ENCODE measurements at regions not wholly inside any gene's neighbourhood (a gene's known extent, or its start where the extent isn't known, plus 50 kb on each side); places are given as distances from the start of the nearest gene placed in this dataset.
"Not testable (repeated sequence)": the region's sequence is repeated elsewhere in the genome, so short reads cannot be mapped to it uniquely, and the experiment has no call there.

GRCh38 chr10:2906974-2907373, 160.4 kb upstream of the PFKP start:
- in situ Hi-C loops (cut with MboI; ENCODE audit: low pct_unique_long_range_greater_than_20kb, low sequenced_read_pairs, unreplicated experiment): no loop called here
- no peak for TF ChIP-seq CTCF (IDR thresholded peaks at IDR 0.05; ENCODE audit: extremely low read depth, insufficient read depth, missing control alignments)
- DNase-seq (ENCODE audit: low spot score): no peak

- in situ Hi-C loops (cut with MboI; ENCODE audit: low pct_unique_long_range_greater_than_20kb, low sequenced_read_pairs, unreplicated experiment): no loop called here
- DNase-seq (ENCODE audit: low spot score): no peak
Observed at GRCh38 chr10:2905851-2906250, 161.5 kb upstream of the PFKP start.

DNA sequence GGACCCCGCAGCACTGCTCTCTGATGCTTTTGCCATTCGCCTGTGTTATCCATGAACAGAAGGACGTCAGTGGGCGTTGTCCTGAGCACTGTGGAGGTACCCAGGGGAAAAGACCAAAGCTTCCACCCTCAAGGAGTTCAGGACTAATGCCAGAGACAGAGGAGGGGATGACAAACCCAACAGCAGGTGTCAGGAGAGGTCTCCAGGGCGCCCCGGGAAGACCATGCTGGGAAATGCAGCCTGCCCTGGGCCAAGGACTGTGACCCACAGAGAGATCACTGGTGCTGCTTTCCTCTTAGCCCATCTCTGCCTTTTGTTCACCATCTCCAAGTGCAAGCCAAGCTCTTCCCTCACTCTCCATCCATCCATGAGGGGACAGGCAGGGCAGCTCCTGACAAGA, 166.8 kb upstream of the PFKP start:
- no peak for DNase-seq (ENCODE audit: low spot score)
- TF ChIP-seq CTCF (IDR thresholded peaks at IDR 0.05; ENCODE audit: extremely low read depth, insufficient read depth, missing control alignments): no peak
- in situ Hi-C loops (cut with MboI; ENCODE audit: low pct_unique_long_range_greater_than_20kb, low sequenced_read_pairs, unreplicated experiment): no loop called here

More at GRCh38 chr10:2905851-2906250, 161.5 kb upstream of the PFKP start:
- no peak for TF ChIP-seq CTCF (IDR thresholded peaks at IDR 0.05; ENCODE audit: extremely low read depth, insufficient read depth, missing control alignments)

DNA sequence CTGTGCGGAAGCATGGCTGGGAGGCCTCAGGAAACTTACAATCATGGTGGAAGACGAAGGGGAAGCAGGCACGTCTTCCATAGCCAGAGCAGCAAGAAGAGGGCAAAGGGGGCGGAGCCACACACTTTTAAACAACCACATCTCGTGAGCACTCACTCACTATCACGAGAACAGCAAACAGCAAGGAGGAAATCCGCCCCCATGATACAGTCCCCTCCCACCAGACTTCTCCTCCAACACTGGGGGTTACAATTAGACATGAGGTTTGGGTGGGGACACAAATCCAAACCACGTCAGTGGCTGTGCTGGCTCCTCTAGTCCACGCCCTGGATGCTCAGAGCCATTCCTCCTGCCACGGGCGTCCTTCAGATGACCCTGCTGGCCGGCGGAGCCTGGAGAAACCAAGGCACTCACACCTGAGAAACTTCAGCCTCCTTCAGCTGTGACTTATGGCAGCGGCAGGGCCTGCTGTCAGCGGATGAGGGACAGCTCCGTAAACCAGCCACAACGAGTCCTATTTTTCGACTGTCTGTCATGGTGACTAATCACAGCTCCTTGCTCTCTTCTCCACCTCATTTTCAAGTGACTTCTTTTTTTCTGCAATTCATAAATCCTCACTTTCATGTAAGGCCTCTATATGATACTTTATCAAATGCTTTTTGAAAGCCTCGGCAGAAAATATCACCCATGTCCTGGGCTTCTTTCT, 167.9 kb upstream of the PFKP start:
- in situ Hi-C loops (cut with MboI; ENCODE audit: low pct_unique_long_range_greater_than_20kb, low sequenced_read_pairs, unreplicated experiment): no loop called here
- DNase-seq (ENCODE audit: low spot score): no peak
- TF ChIP-seq CTCF (IDR thresholded peaks at IDR 0.05; ENCODE audit: extremely low read depth, insufficient read depth, missing control alignments): no peak

GRCh38 chr10:2898509-2898860, 168.9 kb upstream of the PFKP start:
- no peak for DNase-seq (ENCODE audit: low spot score)
- in situ Hi-C loops (cut with MboI; ENCODE audit: low pct_unique_long_range_greater_than_20kb, low sequenced_read_pairs, unreplicated experiment): no loop called here
- TF ChIP-seq CTCF (IDR thresholded peaks at IDR 0.05; ENCODE audit: extremely low read depth, insufficient read depth, missing control alignments): no peak

- in situ Hi-C loops (cut with MboI; ENCODE audit: low pct_unique_long_range_greater_than_20kb, low sequenced_read_pairs, unreplicated experiment): no loop called here
- DNase-seq (ENCODE audit: low spot score): no peak
- TF ChIP-seq CTCF (IDR thresholded peaks at IDR 0.05; ENCODE audit: extremely low read depth, insufficient read depth, missing control alignments): no peak
Observed at GRCh38 chr10:2897619-2898508, 169.5 kb upstream of the PFKP start.

DNA sequence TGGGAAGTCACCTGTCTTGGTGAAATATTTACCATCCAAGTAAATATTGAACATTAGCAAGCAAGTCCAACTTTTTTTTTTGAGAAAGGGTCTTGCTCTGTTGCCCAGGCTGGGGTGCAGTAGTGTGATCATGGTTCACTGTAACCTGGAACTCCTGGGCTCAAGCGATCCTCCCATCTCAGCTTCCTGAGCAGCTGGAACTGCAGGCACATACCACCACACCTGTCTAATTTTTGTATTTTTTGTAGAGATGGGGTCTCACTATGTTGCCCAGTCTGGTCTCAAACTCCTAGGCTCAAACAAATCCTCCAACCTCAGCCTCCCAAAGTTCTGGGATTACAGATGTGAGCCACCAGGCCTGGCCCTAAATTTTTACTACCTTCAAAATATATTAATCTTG, 171.0 kb upstream of the PFKP start:
- in situ Hi-C loops (cut with MboI; ENCODE audit: low pct_unique_long_range_greater_than_20kb, low sequenced_read_pairs, unreplicated experiment); DNase-seq (ENCODE audit: low spot score): not testable (repeated sequence)

Measured in GM13977 (cell line).